ENCODE measurements at regions not wholly inside any gene's neighbourhood (a gene's known extent, or its start where the extent isn't known, plus 50 kb on each side); places are given as distances from the start of the nearest gene placed in this dataset.

- dilution Hi-C loops (cut with MboI; ENCODE audit: extremely low pct_ligation_motif_present, low sequenced_read_pairs), result no loop called here
- H3K9ac ChIP-seq (replicated peaks; ENCODE audit: extremely low read depth, insufficient read depth, low read length), result no peak overlapping the region
- no peak for FAIRE-seq
- no peak overlapping the region for H3K4me3 ChIP-seq (replicated peaks in 1 of 3; ENCODE audit: insufficient read depth in 1 of 3, low read depth in 1 of 3, low read length in 3 of 3)
- intact Hi-C loops (cut with micrococcal nuclease), result no loop called here
- no peaks in the 10 kb centered on the region for H3K79me2 ChIP-seq (ENCODE audit: control insufficient read depth, insufficient read depth, low read length)
- no peaks in the 10 kb centered on the region for H3K9me3 ChIP-seq (replicated peaks; ENCODE audit: control insufficient read depth, insufficient read depth, low read length)
- no peak overlapping the region for H2AFZ ChIP-seq (ENCODE audit: low read depth, low read length)
- no TSS peak for BruUV-seq (replicated peaks)
- H3K27me3 ChIP-seq (ENCODE audit: control insufficient read depth in 2 of 2, insufficient read depth in 2 of 2, low read length in 2 of 2), result no peaks in the 10 kb centered on the region
- CTCF ChIA-PET, result interaction anchor here (0.6 to 1.1 kb wide), 2 partner anchors 9 to 579 kb away, joined by 3 to 4 read pairs; no protein-coding TSS in a partner anchor
- DNase-seq (ENCODE audit: low read depth, low spot score), result no peak
- no peak overlapping the region for H3K4me2 ChIP-seq (ENCODE audit: insufficient read depth, low read length)
- no peaks in the 10 kb centered on the region for H3K4me1 ChIP-seq (ENCODE audit: control insufficient read depth, extremely low read depth, insufficient read depth, low read length)
- no peaks in the 10 kb centered on the region for H3K36me3 ChIP-seq (ENCODE audit: control insufficient read depth in 2 of 2, extremely low read depth in 1 of 2, insufficient read depth in 2 of 2, low read length in 2 of 2)
- POLR2A ChIA-PET, result interaction anchor here (0.6 kb wide), 1 partner anchor 8 kb away, joined by 3 read pairs; no protein-coding TSS in a partner anchor
- TF ChIP-seq MYC (IDR thresholded peaks at IDR 0.05; ENCODE audit: low read depth, low read length), result no peak
- no peak for TF ChIP-seq FOS (IDR thresholded peaks at IDR 0.05; ENCODE audit: borderline replicate concordance, insufficient read depth, low read length)
- TF ChIP-seq JUN (IDR thresholded peaks at IDR 0.05; ENCODE audit: borderline replicate concordance, insufficient read depth, insufficient read length, low read depth), result no peak
- TF ChIP-seq POLR2AphosphoS5 (IDR thresholded peaks at IDR 0.05; ENCODE audit: insufficient read depth, low read depth, low read length), result no peak
- TF ChIP-seq POLR2A (IDR thresholded peaks at IDR 0.05; ENCODE audit: low read depth, low read length), result no peak
- no peak for TF ChIP-seq EZH2 (IDR thresholded peaks at IDR 0.05; ENCODE audit: borderline replicate concordance, low read depth, low read length, severe bottlenecking)
- TF ChIP-seq GATA2 (IDR thresholded peaks at IDR 0.05; ENCODE audit: insufficient read depth, insufficient read length, low read depth, low read length), result no peak
- no peak for TF ChIP-seq MAX (IDR thresholded peaks at IDR 0.05; ENCODE audit: insufficient read depth, insufficient read length)
- no peak for TF ChIP-seq CTCF (IDR thresholded peaks at IDR 0.05; ENCODE audit: extremely low read depth in 1 of 2, insufficient read depth in 1 of 2, low read depth in 1 of 2, low read length in 2 of 2)
- H3K9me1 ChIP-seq (replicated peaks; ENCODE audit: control insufficient read depth, extremely low read depth, insufficient read depth, low read length), result no peaks in the 10 kb centered on the region
- H4K20me1 ChIP-seq (replicated peaks; ENCODE audit: control insufficient read depth, extremely low read depth, insufficient read depth, low read length), result no peaks in the 10 kb centered on the region
- no peak overlapping the region for H3K27ac ChIP-seq (ENCODE audit: insufficient read depth, low read depth, low read length)
Observed at GRCh38 chr6:6537488-6538260, 50.8 kb upstream of the LY86 start.

Measured in endothelial cell of umbilical vein (primary cell).